Stimulated activated CD4-positive, alpha-beta T cell treated with anti-CD3 and anti-CD28 coated beads, Interleukin-12 subunit alpha, Interleukin-12 subunit beta, amount 100 ng/mL, for 48 hours (primary cell): ENCODE measurements at regions not wholly inside any gene's neighbourhood (a gene's known extent, or its start where the extent isn't known, plus 50 kb on each side); places are given as distances from the start of the nearest gene placed in this dataset.

Source experiments
- DNase-seq, 3 donors: peaks; one replicate each; pipeline ENCODE4 v3.0.0-alpha.2; 2020; ENCODE audit warnings: low read depth in 2 of 3, low spot score in 1 of 3

- no peak for DNase-seq
Measured at GRCh38 chr3:67723863-67724262, 69.5 kb upstream of the SUCLG2 start.

DNA sequence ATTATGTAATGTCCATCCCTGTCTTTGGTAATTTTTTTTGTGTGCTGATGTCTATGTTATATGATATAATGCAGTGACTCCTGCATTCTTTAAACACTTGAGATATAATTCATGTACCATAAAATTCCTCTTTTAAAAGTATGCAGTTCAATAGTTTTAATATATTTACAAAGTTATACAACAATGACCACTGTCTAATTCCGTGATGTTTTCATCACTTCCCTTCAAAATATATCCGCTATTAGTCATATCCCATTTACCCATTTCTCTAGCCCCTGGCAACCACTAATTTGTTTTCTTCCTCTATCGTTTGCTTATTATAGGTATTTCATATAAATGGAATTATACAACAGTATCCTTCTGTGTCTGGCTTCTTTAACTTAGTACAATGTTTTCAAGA lies 64.9 kb upstream of the SUCLG2 start:
- no peak for DNase-seq

GRCh38 chr3:67715971-67716370 lies 61.6 kb upstream of the SUCLG2 start:
- DNase-seq, result no peak

DNA sequence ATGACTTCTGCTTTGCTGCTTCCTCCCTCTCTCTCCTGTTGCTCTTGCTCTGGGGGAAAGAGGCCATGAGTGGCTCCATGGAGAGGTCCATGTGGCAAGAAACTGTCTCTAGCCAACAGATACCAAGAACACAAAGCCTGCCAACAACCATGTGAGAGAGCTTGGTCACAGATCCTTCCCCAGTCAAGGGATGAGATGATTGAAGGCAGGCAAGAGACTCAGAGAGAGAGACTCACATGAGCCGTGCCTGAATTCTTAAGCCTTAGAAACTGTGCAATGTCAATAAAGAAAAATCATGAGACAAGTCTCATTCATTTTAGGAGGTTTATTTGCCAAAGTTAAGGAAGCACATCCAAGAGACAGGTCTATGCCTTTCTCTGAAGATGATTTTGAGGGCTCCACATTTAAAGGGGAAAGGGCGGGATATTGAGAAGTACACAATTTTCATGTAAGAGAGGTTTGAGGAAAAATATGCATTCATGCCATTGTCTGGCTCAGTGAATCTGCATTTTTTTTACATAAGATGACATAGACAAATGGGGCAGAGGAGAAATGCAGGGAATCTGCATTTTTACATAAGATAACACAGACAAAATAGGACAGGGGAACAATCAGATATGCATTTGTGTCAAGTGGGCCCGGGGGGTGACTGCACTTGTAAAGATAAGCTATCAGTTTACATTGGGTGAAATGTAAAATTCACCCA lies 59.5 kb upstream of the SUCLG2 start:
- DNase-seq, result no peak

DNA sequence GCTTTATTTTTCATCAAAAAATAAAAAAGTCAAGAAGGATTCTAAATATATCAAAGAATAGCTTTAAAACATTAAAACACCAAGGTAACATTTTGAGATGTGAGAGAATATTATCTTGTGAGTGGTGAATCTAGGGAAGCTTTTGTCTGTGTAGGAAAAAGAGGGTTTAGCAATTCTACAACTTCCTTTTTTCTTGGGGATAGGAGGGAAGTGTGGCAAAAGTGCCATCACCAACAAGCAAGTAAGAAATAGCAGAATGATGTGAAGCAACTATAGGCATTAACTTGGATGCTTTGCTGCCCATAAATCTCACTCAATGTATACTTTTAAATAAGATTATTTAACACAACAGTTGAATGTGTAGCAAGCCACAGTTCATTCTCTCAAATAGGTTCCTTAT lies 57.8 kb upstream of the SUCLG2 start:
- no peak for DNase-seq

GRCh38 chr3:67710396-67710795 lies 56.0 kb upstream of the SUCLG2 start:
- DNase-seq, result no peak

DNA sequence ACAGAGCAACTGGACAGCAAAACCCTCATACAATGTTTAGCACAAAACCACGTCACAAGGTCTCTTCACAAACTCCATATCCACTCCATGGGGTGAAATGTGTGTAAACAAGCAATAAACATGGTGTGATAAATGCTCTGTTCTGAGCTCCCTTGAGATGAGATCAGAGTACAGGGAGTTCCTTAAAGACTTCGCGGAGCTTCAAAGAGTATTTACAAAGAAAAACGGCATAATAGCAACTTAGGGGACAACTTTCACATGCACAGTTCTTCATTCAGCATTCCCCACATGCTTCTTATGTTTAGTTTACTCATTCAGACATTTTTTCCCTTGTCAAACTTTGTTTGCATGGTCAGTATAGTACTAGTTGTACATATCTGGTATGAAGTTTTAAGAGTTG lies 52.5 kb upstream of the SUCLG2 start:
- no peak for DNase-seq

DNA sequence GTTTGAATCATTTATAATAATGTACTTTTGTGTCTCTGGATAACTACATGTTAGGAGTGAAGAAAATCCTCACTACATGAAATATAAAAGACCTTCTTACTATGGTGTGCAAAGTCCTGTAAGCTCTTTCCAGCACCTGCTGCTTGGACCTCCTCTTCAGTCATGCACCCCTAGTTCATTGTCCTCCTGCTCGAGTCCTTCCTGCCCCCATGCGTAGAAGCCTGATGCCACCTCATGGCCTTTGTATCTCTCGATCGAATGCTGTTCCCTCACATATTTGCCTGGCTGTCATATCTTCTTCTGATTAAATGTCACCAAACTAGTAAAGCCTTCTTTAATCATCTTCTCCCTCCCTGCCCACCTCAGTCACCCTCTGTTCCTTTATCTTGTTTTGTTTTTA lies 49.9 kb upstream of the SUCLG2 start:
- DNase-seq, result no peak
